ENCODE measurements at regions not wholly inside any gene's neighbourhood (a gene's known extent, or its start where the extent isn't known, plus 50 kb on each side); places are given as distances from the start of the nearest gene placed in this dataset.

DNA sequence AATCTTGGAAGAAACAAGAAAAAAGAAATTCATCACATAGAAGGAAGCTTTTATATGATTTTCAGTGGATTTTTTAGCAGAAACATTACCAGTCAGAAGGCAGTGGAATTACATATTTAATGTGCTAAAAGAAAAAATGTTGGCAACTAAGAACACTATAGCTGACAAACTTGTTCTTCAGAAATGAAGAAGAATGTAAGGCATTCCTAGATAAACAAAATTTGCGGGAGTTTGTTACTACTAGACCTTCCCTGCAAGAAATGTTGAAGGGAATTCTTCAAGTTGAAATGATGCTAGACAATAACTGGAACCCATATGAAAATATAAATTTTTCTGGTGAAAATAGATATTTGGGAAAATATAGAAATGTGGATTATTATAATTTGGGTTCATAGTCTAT lies 718.3 kb upstream of the GRAMD2B start:
- Histone ChIP-seq H3K36me3 (no peaks in the 10 kb centered on the region), H3K27me3 (no peaks in the 10 kb centered on the region), H3K27ac (no peak overlapping the region), H3K9me3 (no peaks in the 10 kb centered on the region), H3K4me1 (peaks cover 0 to 10% (median 0%) of the 10 kb centered on the region in 4 donors), H3K4me3 (no peak overlapping the region)
- TF ChIP-seq, protein P1, sequence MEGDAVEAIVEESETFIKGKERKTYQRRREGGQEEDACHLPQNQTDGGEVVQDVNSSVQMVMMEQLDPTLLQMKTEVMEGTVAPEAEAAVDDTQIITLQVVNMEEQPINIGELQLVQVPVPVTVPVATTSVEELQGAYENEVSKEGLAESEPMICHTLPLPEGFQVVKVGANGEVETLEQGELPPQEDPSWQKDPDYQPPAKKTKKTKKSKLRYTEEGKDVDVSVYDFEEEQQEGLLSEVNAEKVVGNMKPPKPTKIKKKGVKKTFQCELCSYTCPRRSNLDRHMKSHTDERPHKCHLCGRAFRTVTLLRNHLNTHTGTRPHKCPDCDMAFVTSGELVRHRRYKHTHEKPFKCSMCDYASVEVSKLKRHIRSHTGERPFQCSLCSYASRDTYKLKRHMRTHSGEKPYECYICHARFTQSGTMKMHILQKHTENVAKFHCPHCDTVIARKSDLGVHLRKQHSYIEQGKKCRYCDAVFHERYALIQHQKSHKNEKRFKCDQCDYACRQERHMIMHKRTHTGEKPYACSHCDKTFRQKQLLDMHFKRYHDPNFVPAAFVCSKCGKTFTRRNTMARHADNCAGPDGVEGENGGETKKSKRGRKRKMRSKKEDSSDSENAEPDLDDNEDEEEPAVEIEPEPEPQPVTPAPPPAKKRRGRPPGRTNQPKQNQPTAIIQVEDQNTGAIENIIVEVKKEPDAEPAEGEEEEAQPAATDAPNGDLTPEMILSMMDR (IDR thresholded peaks at IDR 0.05), result no peak
- TF ChIP-seq POLR2AphosphoS5 (IDR thresholded peaks at IDR 0.05) (no peak), POLR2A (IDR thresholded peaks at IDR 0.05) (no peak), EP300 (IDR thresholded peaks at IDR 0.05) (no peak)
- WGBS, 2 donors, result 95 to 96% methylated on average over 1 of the region's 1 CpG
- no peak for DNase-seq
- intact Hi-C loops (cut with DNase I), result no loop called here

- TF ChIP-seq POLR2AphosphoS5 (IDR thresholded peaks at IDR 0.05), result no peak
Observed at GRCh38 chr5:125708583-125708982, 714.6 kb upstream of the GRAMD2B start.

DNA sequence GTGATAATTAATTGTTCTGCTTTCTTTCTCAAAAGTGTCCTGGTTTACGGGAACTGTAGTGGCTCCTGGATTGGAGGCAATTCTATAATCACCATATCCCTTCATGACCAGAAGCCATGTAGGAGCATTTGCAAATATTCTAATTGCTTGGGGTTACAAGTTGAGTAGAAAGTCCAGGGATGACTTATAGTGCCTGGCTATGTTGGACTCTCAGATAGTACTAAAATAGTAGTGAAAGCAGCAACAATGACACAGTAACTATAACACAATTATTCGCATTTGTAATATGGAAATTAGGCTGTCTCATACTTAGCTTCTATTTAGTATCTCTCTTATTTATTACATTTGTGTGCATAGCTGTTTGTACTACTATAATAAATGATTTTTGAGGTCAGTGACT lies 712.5 kb upstream of the GRAMD2B start:
- 95 to 100% methylated on average over 2 of the region's 2 CpGs for WGBS, 2 donors
- Histone ChIP-seq H3K4me1 (no peaks in the 10 kb centered on the region), H3K36me3 (no peaks in the 10 kb centered on the region), H3K9me3 (no peaks in the 10 kb centered on the region), H3K4me3 (no peak overlapping the region), H3K27me3 (no peaks in the 10 kb centered on the region), H3K27ac (no peak overlapping the region)
- intact Hi-C loops (cut with DNase I), result no loop called here
- DNase-seq, result no peak
- TF ChIP-seq, protein P1 (IDR thresholded peaks at IDR 0.05), result no peak
- TF ChIP-seq EP300 (IDR thresholded peaks at IDR 0.05) (no peak), POLR2A (IDR thresholded peaks at IDR 0.05) (no peak), POLR2AphosphoS5 (IDR thresholded peaks at IDR 0.05) (no peak)

More at GRCh38 chr5:125708583-125708982, 714.6 kb upstream of the GRAMD2B start:
- Histone ChIP-seq H3K4me3 (no peak overlapping the region), H3K9me3 (no peaks in the 10 kb centered on the region), H3K27ac (no peak overlapping the region), H3K4me1 (no peaks in the 10 kb centered on the region), H3K36me3 (no peaks in the 10 kb centered on the region), H3K27me3 (no peaks in the 10 kb centered on the region)
- WGBS, 2 donors, result 71 to 92% methylated on average over 2 of the region's 2 CpGs
- DNase-seq, result no peak
- intact Hi-C loops (cut with DNase I), result no loop called here

GRCh38 chr5:125712397-125712796 lies 710.8 kb upstream of the GRAMD2B start:
- TF ChIP-seq, protein P1 (IDR thresholded peaks at IDR 0.05), result no peak
- no peak for TF ChIP-seq EP300 (IDR thresholded peaks at IDR 0.05)
- no peak for TF ChIP-seq POLR2AphosphoS5 (IDR thresholded peaks at IDR 0.05)
- TF ChIP-seq POLR2A (IDR thresholded peaks at IDR 0.05), result no peak

DNA sequence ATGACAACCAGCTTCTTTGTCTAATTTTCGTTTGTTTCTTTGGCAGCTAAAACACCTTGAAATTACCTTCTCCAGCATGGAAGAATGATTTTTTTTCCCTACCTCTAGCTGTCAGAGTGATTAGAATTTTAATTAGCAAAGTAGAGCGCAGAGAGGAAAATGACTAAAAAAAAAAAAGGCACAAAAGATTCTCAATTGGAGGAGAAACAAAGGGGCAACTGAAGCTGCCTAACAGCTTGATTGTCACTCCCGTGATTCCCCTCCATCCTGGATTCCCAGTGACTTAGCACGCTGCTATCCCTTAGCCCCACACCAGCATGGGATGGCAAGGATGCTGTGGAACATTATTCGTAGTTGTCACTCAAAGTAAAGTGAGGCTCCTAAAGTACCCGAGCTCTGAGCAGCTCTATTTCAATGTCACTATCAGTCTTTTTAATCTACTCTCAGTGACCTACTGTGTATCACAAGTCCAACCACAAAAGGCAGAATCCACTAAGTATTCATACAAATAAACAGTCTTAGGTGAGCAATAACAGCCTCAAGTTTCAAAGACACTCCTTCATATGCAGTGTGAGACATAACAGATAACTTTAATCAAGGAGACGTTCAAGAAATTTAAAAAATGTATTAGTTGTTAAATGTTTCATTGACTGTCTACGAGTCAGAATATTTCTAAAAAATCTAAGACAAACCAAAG lies 710.0 kb upstream of the GRAMD2B start:
- TF ChIP-seq EP300 (IDR thresholded peaks at IDR 0.05) (no peak), POLR2A (IDR thresholded peaks at IDR 0.05) (no peak), POLR2AphosphoS5 (IDR thresholded peaks at IDR 0.05) (no peak)
- TF ChIP-seq, protein P1 (IDR thresholded peaks at IDR 0.05), result no peak
- no peaks in the 10 kb centered on the region for H3K9me3 ChIP-seq
- intact Hi-C loops (cut with DNase I), result no loop called here
- H3K27ac ChIP-seq, result no peak overlapping the region
- H3K27me3 ChIP-seq, result no peaks in the 10 kb centered on the region
- no peak for DNase-seq
- H3K4me3 ChIP-seq, result no peak overlapping the region
- no peaks in the 10 kb centered on the region for H3K4me1 ChIP-seq
- H3K36me3 ChIP-seq, result no peaks in the 10 kb centered on the region
- 87 to 90% methylated on average over 8 of the region's 8 CpGs for WGBS, 2 donors

More at GRCh38 chr5:125712397-125712796, 710.8 kb upstream of the GRAMD2B start:
- no peak for DNase-seq
- H3K4me1 ChIP-seq, result no peaks in the 10 kb centered on the region
- H3K27me3 ChIP-seq, result no peaks in the 10 kb centered on the region
- H3K27ac ChIP-seq, result no peak overlapping the region
- no peaks in the 10 kb centered on the region for H3K36me3 ChIP-seq
- intact Hi-C loops (cut with DNase I), result no loop called here
- H3K4me3 ChIP-seq, result no peak overlapping the region
- 49 to 76% methylated on average over 1 of the region's 1 CpG for WGBS, 2 donors
- no peaks in the 10 kb centered on the region for H3K9me3 ChIP-seq

Data from sigmoid colon (tissue), 6 donors.